ENCODE measurements at regions not wholly inside any gene's neighbourhood (a gene's known extent, or its start where the extent isn't known, plus 50 kb on each side); places are given as distances from the start of the nearest gene placed in this dataset.

- 100% methylated on average over 1 of the region's 1 CpG for WGBS
- Histone ChIP-seq H3K23ac (ENCODE audit: low read length in 2 of 2) (no peak overlapping the region), H2BK12ac (ENCODE audit: low read length in 2 of 2) (no peak overlapping the region), H3K18ac (ENCODE audit: low read depth in 1 of 2, low read length in 2 of 2) (no peak overlapping the region), H2AFZ (ENCODE audit: low read depth, low read length) (no peak overlapping the region), H3K9ac (ENCODE audit: low read length) (no peak overlapping the region), H4K8ac (ENCODE audit: low read length) (no peak overlapping the region), H3K27ac (ENCODE audit: low read length, poor library complexity, severe bottlenecking) (no peak overlapping the region), H3K9me3 (ENCODE audit: control insufficient read depth, low read length) (no peaks in the 10 kb centered on the region), H3K4me2 (ENCODE audit: low read length, poor library complexity, severe bottlenecking) (no peak overlapping the region), H3K4ac (ENCODE audit: low read depth in 1 of 2, low read length in 2 of 2) (no peak overlapping the region), H2AK5ac (ENCODE audit: low read length, severe bottlenecking) (no peak overlapping the region), H3K4me3 (ENCODE audit: insufficient read depth in 1 of 2, low read depth in 1 of 2, low read length in 2 of 2) (no peak overlapping the region), H3K14ac (ENCODE audit: low read length in 2 of 2) (no peak overlapping the region), H3K79me1 (replicated peaks; ENCODE audit: low read length, poor library complexity, severe bottlenecking) (no peaks in the 10 kb centered on the region), H3K4me1 (ENCODE audit: control insufficient read depth, insufficient read depth, low read depth, low read length) (no peaks in the 10 kb centered on the region), H2BK120ac (ENCODE audit: low read depth, low read length) (no peak overlapping the region), H2BK5ac (ENCODE audit: low read depth, low read length, poor library complexity, severe bottlenecking) (no peak overlapping the region), H4K91ac (ENCODE audit: low read length) (no peak overlapping the region), H3K36me3 (ENCODE audit: control insufficient read depth in 1 of 2, insufficient read depth in 2 of 2, low read depth in 1 of 2, low read length in 2 of 2) (no peaks in the 10 kb centered on the region), H3K27me3 (ENCODE audit: control insufficient read depth in 1 of 2, insufficient read depth in 1 of 2, low read length in 2 of 2) (no peaks in the 10 kb centered on the region), H2BK15ac (ENCODE audit: low read depth, poor library complexity, severe bottlenecking) (no peak overlapping the region)
- DNase-seq, result no peak
These were observed 454.4 kb downstream of the NR2F1-AS1 start for GRCh38 chr5:93126634-93127033.

- H3K4ac ChIP-seq (ENCODE audit: low read depth in 1 of 2, low read length in 2 of 2), result no peak overlapping the region
- H3K9ac ChIP-seq (ENCODE audit: low read length), result no peak overlapping the region
- H3K4me3 ChIP-seq (ENCODE audit: insufficient read depth in 1 of 2, low read depth in 1 of 2, low read length in 2 of 2), result no peak overlapping the region
- no peak overlapping the region for H2BK120ac ChIP-seq (ENCODE audit: low read depth, low read length)
- no peak overlapping the region for H3K4me2 ChIP-seq (ENCODE audit: low read length, poor library complexity, severe bottlenecking)
- H3K79me1 ChIP-seq (replicated peaks; ENCODE audit: low read length, poor library complexity, severe bottlenecking), result no peaks in the 10 kb centered on the region
- no peak overlapping the region for H2AFZ ChIP-seq (ENCODE audit: low read depth, low read length)
- no peak overlapping the region for H4K8ac ChIP-seq (ENCODE audit: low read length)
- H2AK5ac ChIP-seq (ENCODE audit: low read length, severe bottlenecking), result no peak overlapping the region
- no peak overlapping the region for H3K23ac ChIP-seq (ENCODE audit: low read length in 2 of 2)
- no peak overlapping the region for H4K91ac ChIP-seq (ENCODE audit: low read length)
- H3K4me1 ChIP-seq (ENCODE audit: control insufficient read depth, insufficient read depth, low read depth, low read length), result no peaks in the 10 kb centered on the region
- peak; percentile 60 for DNase-seq
- no peak overlapping the region for H3K27ac ChIP-seq (ENCODE audit: low read length, poor library complexity, severe bottlenecking)
- H3K9me3 ChIP-seq (ENCODE audit: control insufficient read depth, low read length), result no peaks in the 10 kb centered on the region
- no peak overlapping the region for H2BK15ac ChIP-seq (ENCODE audit: low read depth, poor library complexity, severe bottlenecking)
- no peak overlapping the region for H2BK5ac ChIP-seq (ENCODE audit: low read depth, low read length, poor library complexity, severe bottlenecking)
- no peaks in the 10 kb centered on the region for H3K36me3 ChIP-seq (ENCODE audit: control insufficient read depth in 1 of 2, insufficient read depth in 2 of 2, low read depth in 1 of 2, low read length in 2 of 2)
- no peak overlapping the region for H3K18ac ChIP-seq (ENCODE audit: low read depth in 1 of 2, low read length in 2 of 2)
- H2BK12ac ChIP-seq (ENCODE audit: low read length in 2 of 2), result no peak overlapping the region
- H3K14ac ChIP-seq (ENCODE audit: low read length in 2 of 2), result no peak overlapping the region
- no peaks in the 10 kb centered on the region for H3K27me3 ChIP-seq (ENCODE audit: control insufficient read depth in 1 of 2, insufficient read depth in 1 of 2, low read length in 2 of 2)
These were observed 457.9 kb downstream of the NR2F1-AS1 start for GRCh38 chr5:93123127-93123526.

GRCh38 chr5:93122446-93122845, 458.6 kb downstream of the NR2F1-AS1 start:
- H3K9ac ChIP-seq (ENCODE audit: low read length), result no peak overlapping the region
- no peak overlapping the region for H2BK15ac ChIP-seq (ENCODE audit: low read depth, poor library complexity, severe bottlenecking)
- H3K14ac ChIP-seq (ENCODE audit: low read length in 2 of 2), result no peak overlapping the region
- no peak overlapping the region for H3K4ac ChIP-seq (ENCODE audit: low read depth in 1 of 2, low read length in 2 of 2)
- H3K36me3 ChIP-seq (ENCODE audit: control insufficient read depth in 1 of 2, insufficient read depth in 2 of 2, low read depth in 1 of 2, low read length in 2 of 2), result no peaks in the 10 kb centered on the region
- H2BK5ac ChIP-seq (ENCODE audit: low read depth, low read length, poor library complexity, severe bottlenecking), result no peak overlapping the region
- H3K79me1 ChIP-seq (replicated peaks; ENCODE audit: low read length, poor library complexity, severe bottlenecking), result no peaks in the 10 kb centered on the region
- H3K4me2 ChIP-seq (ENCODE audit: low read length, poor library complexity, severe bottlenecking), result no peak overlapping the region
- no peak overlapping the region for H4K8ac ChIP-seq (ENCODE audit: low read length)
- no peak overlapping the region for H3K4me3 ChIP-seq (ENCODE audit: insufficient read depth in 1 of 2, low read depth in 1 of 2, low read length in 2 of 2)
- H3K18ac ChIP-seq (ENCODE audit: low read depth in 1 of 2, low read length in 2 of 2), result no peak overlapping the region
- H2AK5ac ChIP-seq (ENCODE audit: low read length, severe bottlenecking), result no peak overlapping the region
- H3K4me1 ChIP-seq (ENCODE audit: control insufficient read depth, insufficient read depth, low read depth, low read length), result no peaks in the 10 kb centered on the region
- H2AFZ ChIP-seq (ENCODE audit: low read depth, low read length), result no peak overlapping the region
- H2BK120ac ChIP-seq (ENCODE audit: low read depth, low read length), result no peak overlapping the region
- no CpG with 5 or more reads among the region's 2 CpGs for WGBS
- no peak overlapping the region for H4K91ac ChIP-seq (ENCODE audit: low read length)
- no peak for DNase-seq
- H3K9me3 ChIP-seq (ENCODE audit: control insufficient read depth, low read length), result no peaks in the 10 kb centered on the region
- H2BK12ac ChIP-seq (ENCODE audit: low read length in 2 of 2), result no peak overlapping the region
- H3K27me3 ChIP-seq (ENCODE audit: control insufficient read depth in 1 of 2, insufficient read depth in 1 of 2, low read length in 2 of 2), result no peaks in the 10 kb centered on the region
- H3K27ac ChIP-seq (ENCODE audit: low read length, poor library complexity, severe bottlenecking), result no peak overlapping the region
- H3K23ac ChIP-seq (ENCODE audit: low read length in 2 of 2), result no peak overlapping the region

GRCh38 chr5:93120771-93121170, 460.2 kb downstream of the NR2F1-AS1 start:
- Histone ChIP-seq H3K14ac (ENCODE audit: low read length in 2 of 2) (no peak overlapping the region), H2BK120ac (ENCODE audit: low read depth, low read length) (no peak overlapping the region), H2BK5ac (ENCODE audit: low read depth, low read length, poor library complexity, severe bottlenecking) (no peak overlapping the region), H3K4me3 (ENCODE audit: insufficient read depth in 1 of 2, low read depth in 1 of 2, low read length in 2 of 2) (no peak overlapping the region), H2AFZ (ENCODE audit: low read depth, low read length) (no peak overlapping the region), H4K8ac (ENCODE audit: low read length) (peak overlapping the region; percentile 50), H3K9me3 (ENCODE audit: control insufficient read depth, low read length) (no peaks in the 10 kb centered on the region), H3K79me1 (replicated peaks; ENCODE audit: low read length, poor library complexity, severe bottlenecking) (no peaks in the 10 kb centered on the region), H3K27ac (ENCODE audit: low read length, poor library complexity, severe bottlenecking) (no peak overlapping the region), H3K9ac (ENCODE audit: low read length) (no peak overlapping the region), H3K18ac (ENCODE audit: low read depth in 1 of 2, low read length in 2 of 2) (no peak overlapping the region), H2BK12ac (ENCODE audit: low read length in 2 of 2) (peak overlapping the region in 1 of 2 experiments; percentile 3), H3K4ac (ENCODE audit: low read depth in 1 of 2, low read length in 2 of 2) (no peak overlapping the region), H4K91ac (ENCODE audit: low read length) (no peak overlapping the region), H2BK15ac (ENCODE audit: low read depth, poor library complexity, severe bottlenecking) (no peak overlapping the region), H3K4me2 (ENCODE audit: low read length, poor library complexity, severe bottlenecking) (no peak overlapping the region), H3K23ac (ENCODE audit: low read length in 2 of 2) (no peak overlapping the region), H3K36me3 (ENCODE audit: control insufficient read depth in 1 of 2, insufficient read depth in 2 of 2, low read depth in 1 of 2, low read length in 2 of 2) (no peaks in the 10 kb centered on the region), H3K4me1 (ENCODE audit: control insufficient read depth, insufficient read depth, low read depth, low read length) (no peaks in the 10 kb centered on the region), H3K27me3 (ENCODE audit: control insufficient read depth in 1 of 2, insufficient read depth in 1 of 2, low read length in 2 of 2) (no peaks in the 10 kb centered on the region), H2AK5ac (ENCODE audit: low read length, severe bottlenecking) (no peak overlapping the region)
- DNase-seq, result no peak
- 99% methylated on average over 4 of the region's 4 CpGs for WGBS
